ENCODE measurements at regions not wholly inside any gene's neighbourhood (a gene's known extent, or its start where the extent isn't known, plus 50 kb on each side); places are given as distances from the start of the nearest gene placed in this dataset.

DNA sequence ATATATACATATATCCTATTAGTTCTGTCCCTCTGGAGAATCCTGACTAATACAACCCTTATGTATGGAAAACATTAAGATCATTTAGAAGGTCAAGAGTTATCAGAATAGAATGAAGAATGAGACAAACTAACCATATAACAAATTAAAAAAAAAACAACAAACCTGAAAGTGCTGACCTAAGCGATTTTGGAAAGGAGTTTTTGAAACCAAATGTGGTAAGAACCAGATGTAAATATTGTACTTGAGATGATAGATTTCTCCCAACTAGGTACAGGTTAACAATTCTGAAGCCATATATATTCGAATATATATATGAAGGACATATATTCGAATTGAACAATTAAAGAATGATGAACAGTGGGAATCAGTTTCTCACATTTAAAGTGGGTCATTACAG is 917.8 kb upstream of the SLC39A10 start:
- Histone ChIP-seq H2AFZ (ENCODE audit: low read depth, low read length, poor library complexity, severe bottlenecking) (no peak overlapping the region), H3K36me3 (ENCODE audit: control insufficient read depth in 1 of 2, insufficient read depth in 2 of 2, low read length in 2 of 2) (no peaks in the 10 kb centered on the region), H3K79me2 (ENCODE audit: insufficient read depth, low read length) (no peaks in the 10 kb centered on the region), H3K9me3 (ENCODE audit: control insufficient read depth in 1 of 2, insufficient read depth in 1 of 2, low read depth in 1 of 2, low read length in 2 of 2) (no peaks in the 10 kb centered on the region), H4K20me1 (ENCODE audit: insufficient read depth) (no peaks in the 10 kb centered on the region), H3K9me2 (ENCODE audit: insufficient read depth) (peaks cover 3% of the 10 kb centered on the region; the same call in 1 of the 2 replicates), H3K4me3 (replicated peaks in 1 of 2; ENCODE audit: low read depth in 1 of 2, low read length in 2 of 2) (no peak overlapping the region), H3K4me2 (ENCODE audit: low read length) (no peak overlapping the region), H3K9ac (ENCODE audit: low read length) (no peak overlapping the region), H3K4me1 (ENCODE audit: control insufficient read depth in 1 of 2, insufficient read depth in 2 of 2, low read length in 2 of 2) (no peaks in the 10 kb centered on the region), H3K27me3 (ENCODE audit: insufficient read depth, low read length) (no peaks in the 10 kb centered on the region), H3K27ac (ENCODE audit: low read depth, low read length) (no peak overlapping the region)
- no TSS peak for BruUV-seq (replicated peaks)
- POLR2A ChIA-PET: no interaction called here
- RAD21 ChIA-PET (ENCODE audit: low non-redundant PET in 1 of 2, low total read pairs in 2 of 2, uncharacterized antibody in 2 of 2, unreplicated experiment in 2 of 2): no interaction called here
- intact Hi-C loops (cut with micrococcal nuclease): no loop called here
- TF ChIP-seq SRF (IDR thresholded peaks at IDR 0.05; ENCODE audit: low read depth) (no peak), ELF1 (IDR thresholded peaks at IDR 0.05; ENCODE audit: borderline replicate concordance, low read depth) (no peak), EGR1 (IDR thresholded peaks at IDR 0.05; ENCODE audit: low read depth) (no peak), REST (IDR thresholded peaks at IDR 0.05; ENCODE audit: low read depth) (no peak), EZH2phosphoT487 (IDR thresholded peaks at IDR 0.05; ENCODE audit: borderline replicate concordance) (no peak), FOSL1 (IDR thresholded peaks at IDR 0.05; ENCODE audit: low read depth) (no peak), YY1 (IDR thresholded peaks at IDR 0.05; ENCODE audit: extremely low read depth, insufficient replicate concordance, low read depth, low read length) (no peak), RAD21 (IDR thresholded peaks at IDR 0.05; ENCODE audit: low read depth) (no peak), MAX (IDR thresholded peaks at IDR 0.05) (no peak), POLR2A (IDR thresholded peaks at IDR 0.05; ENCODE audit: borderline replicate concordance, extremely low read depth, insufficient read depth, insufficient read length) (no peak)
- CTCF ChIA-PET: no interaction called here
- DNase-seq (ENCODE audit: low read depth, low spot score): no peak
- ATAC-seq: no peak

All from HCT116 (cell line).